Stomach (tissue), 8 donors: ENCODE measurements at regions not wholly inside any gene's neighbourhood (a gene's known extent, or its start where the extent isn't known, plus 50 kb on each side); places are given as distances from the start of the nearest gene placed in this dataset.
A peak's percentile ranks its signal among the peaks of the same experiment; 100 is the strongest.

ENCODE experiments used
- DNase-seq, 2 donors: peaks; one replicate each; pipeline versions ENCODE4 v3.0.0 to v3.0.0-alpha.2; 2013 to 2019
- H3K27ac ChIP-seq, 5 donors: fragments of 200-600 bp in 4 of 5; sonication (generic) in 4 of 5; one replicate each; pipeline ENCODE4 v1.5.1; 2013 to 2019; ENCODE audit warnings: mild to moderate bottlenecking in 1 of 5, moderate library complexity in 1 of 5
- H3K27me3 ChIP-seq, 3 donors: fragments of 200-600 bp; sonication (generic); one replicate each; pipeline ENCODE4 v1.5.1; 2017 to 2019; ENCODE audit warnings: mixed run types in 1 of 3
- H3K36me3 ChIP-seq, 4 donors: fragments of 200-600 bp; sonication (generic); 1 replicate in 3 of 4; 2 replicates in 1 of 4; pipeline ENCODE4 v1.5.1; 2016 to 2019
- H3K4me1 ChIP-seq, 4 donors: fragments of 200-600 bp; sonication (generic); one replicate each; pipeline ENCODE4 v1.5.1; 2016 to 2019
- H3K4me3 ChIP-seq, 4 donors: fragments of 200-600 bp; sonication (generic) in 3 of 4; one replicate each; pipeline ENCODE4 v1.5.1; 2016 to 2019; ENCODE audit warnings: mild to moderate bottlenecking in 1 of 4
- H3K9me3 ChIP-seq, 4 donors: fragments of 200-600 bp; sonication (generic); one replicate each; pipeline ENCODE4 v1.5.1; 2016 to 2019
- CTCF ChIP-seq, 7 experiments: fragments of 450-650 bp in 4 of 7; fragments of 200-600 bp in 3 of 7; sonication (generic) in 3 of 7; IDR thresholded peaks; one replicate each; pipeline ENCODE4 v1.5.1; 2016 to 2019; ENCODE audit warnings: antibody characterized with exemption in 7 of 7, control low read depth in 2 of 7, mild to moderate bottlenecking in 1 of 7
- EP300 ChIP-seq: sonication (generic); formaldehyde crosslinking; IDR thresholded peaks from one replicate; pipeline ENCODE4 v1.6.1; 2017; ENCODE audit warnings: antibody characterized with exemption
- POLR2A ChIP-seq, 4 donors: fragments of 450-650 bp; IDR thresholded peaks; one replicate each; pipeline ENCODE4 v1.6.1; 2016; ENCODE audit warnings: antibody characterized with exemption in 4 of 4, control low read depth in 2 of 4, mild to moderate bottlenecking in 1 of 4, moderate library complexity in 1 of 4
- POLR2AphosphoS5 ChIP-seq, 3 donors: sonication (generic); formaldehyde crosslinking; IDR thresholded peaks; one replicate each; pipeline ENCODE4 v1.6.1; 2016; ENCODE audit warnings: antibody characterized with exemption in 3 of 3
- WGBS, 5 donors: extraction: QIAGEN DNeasy Blood & Tissue Kit in 3 of 5; methylation state at CpG; one replicate each; pipeline versions ENCODE4 v1.1.5 to v1.1.7; 2013 to 2018; 5-methylcytosine and 5-hydroxymethylcytosine counted together
- intact Hi-C: fragments of 100-400 bp; cut with DNase I; formaldehyde crosslinking; loops from one replicate; pipeline ENCODE4 v1.15.1; 2023; ENCODE audit warnings: low total_unique reads
- donor health status: healthy with polysubstance abuse.
- donor health status: Bipolar disorder and iron deficiency.
- donor health status: healthy.

- Histone ChIP-seq H3K9me3 (no peaks in the 10 kb centered on the region), H3K27ac (no peak overlapping the region), H3K4me1 (no peaks in the 10 kb centered on the region), H3K4me3 (no peak overlapping the region), H3K36me3 (no peaks in the 10 kb centered on the region), H3K27me3 (no peaks in the 10 kb centered on the region)
- intact Hi-C loops: no loop called here
- TF ChIP-seq CTCF (IDR thresholded peaks at IDR 0.05): no peak
- no peak for TF ChIP-seq POLR2A (IDR thresholded peaks at IDR 0.05)
- no peak for TF ChIP-seq POLR2AphosphoS5 (IDR thresholded peaks at IDR 0.05)
- TF ChIP-seq EP300: no peak
- WGBS, 5 donors: 85 to 94% (median 89%) methylated on average over 1 of the region's 1 CpG
- DNase-seq: no peak
Observed at GRCh38 chr2:31469648-31470047, 55.1 kb upstream of the XDH start.

- intact Hi-C loops: no loop called here
- peak in 1 of 2 donors; percentile 42 for DNase-seq
- WGBS, 5 donors: 32 to 63% (median 39%) methylated on average over 1 of the region's 1 CpG
- H3K9me3 ChIP-seq: no peaks in the 10 kb centered on the region
- H3K36me3 ChIP-seq: no peaks in the 10 kb centered on the region
- H3K4me3 ChIP-seq: no peak overlapping the region
- no peak for TF ChIP-seq POLR2AphosphoS5 (IDR thresholded peaks at IDR 0.05)
- no peak for TF ChIP-seq CTCF (IDR thresholded peaks at IDR 0.05)
- no peak for TF ChIP-seq POLR2A (IDR thresholded peaks at IDR 0.05)
- TF ChIP-seq EP300: no peak
- H3K27me3 ChIP-seq: no peaks in the 10 kb centered on the region
- H3K4me1 ChIP-seq: no peaks in the 10 kb centered on the region
- no peak overlapping the region for H3K27ac ChIP-seq
Observed at GRCh38 chr2:31467426-31467825, 52.9 kb upstream of the XDH start.
